Activated CD4-positive, alpha-beta T cell treated with anti-CD3 and anti-CD28 coated beads, Interleukin-2, amount 50 U/mL, for 16 hours (primary cell): ENCODE measurements at regions not wholly inside any gene's neighbourhood (a gene's known extent, or its start where the extent isn't known, plus 50 kb on each side); places are given as distances from the start of the nearest gene placed in this dataset.
A peak's percentile ranks its signal among the peaks of the same experiment; 100 is the strongest.

Source experiments
- DNase-seq: peaks from one replicate; pipeline ENCODE4 v3.0.0-alpha.2; 2020

GRCh38 chr11:13105237-13105844, 96.2 kb downstream of the RASSF10 start:
- no peak for DNase-seq

- no peak for DNase-seq
Observed at GRCh38 chr11:13107544-13108044, 98.5 kb downstream of the RASSF10 start.

- DNase-seq = no peak
Observed at GRCh38 chr11:13108416-13108815, 99.3 kb downstream of the RASSF10 start.

DNA sequence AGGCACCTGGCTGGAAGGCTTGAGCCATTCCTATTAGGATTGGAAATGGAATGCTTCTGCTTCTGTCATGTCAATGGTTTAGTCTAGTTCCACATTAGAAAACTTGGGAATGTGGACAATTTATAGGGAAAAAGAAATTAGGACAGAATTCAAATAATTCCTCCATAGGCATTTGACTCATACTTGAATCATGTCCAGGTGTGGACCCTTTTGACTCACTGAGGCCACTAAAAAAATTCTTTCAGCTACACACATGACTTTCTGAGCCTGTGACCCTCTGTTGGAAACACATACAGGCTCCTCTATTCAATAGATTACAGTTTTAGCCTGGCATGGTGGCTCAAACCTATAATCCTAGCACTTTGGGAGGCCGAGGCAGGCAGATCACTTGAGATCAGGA, 100.5 kb downstream of the RASSF10 start:
- DNase-seq = no peak

- DNase-seq = no peak
Observed at GRCh38 chr11:13110145-13110544, 101.0 kb downstream of the RASSF10 start.

- DNase-seq = peak; percentile 4
Observed at GRCh38 chr11:13110929-13111812, 102.1 kb downstream of the RASSF10 start.

GRCh38 chr11:13111813-13112130, 102.7 kb downstream of the RASSF10 start:
- peak; percentile 14 for DNase-seq

GRCh38 chr11:13114566-13115379, 105.7 kb downstream of the RASSF10 start:
- DNase-seq = no peak

DNA sequence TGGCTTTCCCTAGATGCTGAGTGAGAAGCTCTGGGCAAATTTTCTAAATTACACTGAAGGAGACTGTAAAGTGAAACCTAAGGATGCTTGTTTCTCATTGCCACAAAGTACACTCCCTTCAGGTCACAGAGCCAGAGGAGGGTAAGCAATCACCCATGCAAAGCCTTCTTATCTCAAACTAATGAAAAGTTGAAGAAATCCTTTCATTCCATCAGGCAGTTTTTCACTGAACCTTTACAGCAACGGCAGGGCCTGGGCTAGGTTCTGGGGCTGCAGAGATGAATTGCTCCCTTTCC, 106.2 kb downstream of the RASSF10 start:
- DNase-seq = no peak

GRCh38 chr11:13116491-13116890, 107.4 kb downstream of the RASSF10 start:
- DNase-seq = no peak

DNA sequence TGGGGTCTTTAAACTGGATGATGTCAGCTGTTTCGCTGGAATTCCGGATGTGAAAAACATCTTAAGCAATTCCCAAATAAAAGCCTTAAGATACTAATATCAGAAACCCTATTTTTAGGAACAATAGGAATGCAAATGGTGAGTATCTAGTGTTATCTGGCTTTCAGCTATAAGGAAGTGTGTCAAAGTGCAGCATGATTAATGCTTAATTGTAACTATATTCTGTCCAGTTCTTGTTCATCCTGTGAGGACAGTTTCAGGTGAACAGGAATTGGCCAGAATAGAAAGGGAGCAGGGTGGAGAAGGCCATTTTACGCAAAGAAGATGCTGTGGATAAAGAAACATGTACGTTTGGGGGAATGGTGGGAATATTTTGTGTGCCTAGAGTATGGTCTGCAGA, 108.2 kb downstream of the RASSF10 start:
- DNase-seq = no peak

DNA sequence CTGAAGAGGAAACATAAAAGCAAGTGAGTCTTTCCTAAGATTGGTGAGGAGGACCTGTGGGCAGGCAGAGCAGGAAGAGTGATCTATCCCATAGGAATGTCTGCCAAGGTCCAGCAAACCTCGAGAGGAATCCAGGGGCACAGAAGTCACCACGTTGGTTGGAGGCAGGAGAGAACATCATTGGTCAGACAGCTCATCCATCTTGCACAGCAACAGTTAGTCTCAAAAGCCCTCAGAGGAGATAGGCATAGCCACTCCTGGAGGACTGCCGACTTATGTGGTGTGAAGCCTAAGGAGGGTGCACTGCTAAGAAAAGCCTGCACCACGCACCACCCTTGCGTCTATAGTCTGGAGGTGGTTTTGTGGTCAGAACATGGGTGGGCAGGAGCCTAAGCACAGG, 109.1 kb downstream of the RASSF10 start:
- DNase-seq = no peak

GRCh38 chr11:13118650-13119049, 109.5 kb downstream of the RASSF10 start:
- no peak for DNase-seq

DNA sequence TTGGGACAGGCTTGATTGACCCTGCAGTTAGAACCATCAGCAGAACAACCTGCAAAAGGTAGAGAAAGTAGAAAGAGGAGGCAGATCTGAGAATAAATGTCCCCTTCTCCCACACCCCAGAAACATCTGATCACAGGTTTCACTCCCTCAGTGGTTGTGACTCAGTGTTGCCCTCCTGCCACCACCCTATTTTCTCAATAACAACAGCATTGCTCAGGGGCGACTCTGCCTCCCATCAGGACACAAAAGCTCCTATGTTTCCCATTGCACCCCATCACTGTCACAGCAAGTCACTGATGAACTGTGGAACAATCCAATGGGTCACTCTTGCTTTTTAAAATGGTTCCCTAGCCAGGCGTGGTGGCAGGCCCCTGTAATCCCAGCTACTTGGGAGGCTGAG, 110.2 kb downstream of the RASSF10 start:
- DNase-seq = no peak

- no peak for DNase-seq
Observed at GRCh38 chr11:13119941-13120520, 110.9 kb downstream of the RASSF10 start.

DNA sequence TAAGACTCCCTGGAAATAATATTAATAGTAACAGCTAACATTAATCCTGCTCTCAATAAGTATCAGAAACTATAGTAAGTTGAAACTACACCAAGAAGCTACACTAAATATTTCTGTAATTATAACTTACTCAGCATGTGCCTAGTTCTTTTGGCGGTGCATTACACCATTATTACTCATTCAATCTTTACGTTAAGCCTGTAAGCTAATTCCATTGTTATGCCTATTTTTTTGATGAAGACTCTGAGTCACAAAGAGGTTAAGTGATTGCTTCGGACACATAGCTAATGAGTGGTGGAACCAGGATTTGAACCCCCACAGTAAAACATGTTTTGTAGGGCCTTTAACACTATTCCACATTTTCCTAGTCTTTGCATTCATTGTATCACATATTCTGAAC, 111.6 kb downstream of the RASSF10 start:
- no peak for DNase-seq

- no peak for DNase-seq
Observed at GRCh38 chr11:13126430-13126829, 117.3 kb downstream of the RASSF10 start.

GRCh38 chr11:13127161-13127560, 118.0 kb downstream of the RASSF10 start:
- DNase-seq = no peak

- DNase-seq = no peak
Observed at GRCh38 chr11:13128354-13128753, 119.2 kb downstream of the RASSF10 start.

- DNase-seq = no peak
Observed at GRCh38 chr11:13134066-13134465, 125.0 kb downstream of the RASSF10 start.

DNA sequence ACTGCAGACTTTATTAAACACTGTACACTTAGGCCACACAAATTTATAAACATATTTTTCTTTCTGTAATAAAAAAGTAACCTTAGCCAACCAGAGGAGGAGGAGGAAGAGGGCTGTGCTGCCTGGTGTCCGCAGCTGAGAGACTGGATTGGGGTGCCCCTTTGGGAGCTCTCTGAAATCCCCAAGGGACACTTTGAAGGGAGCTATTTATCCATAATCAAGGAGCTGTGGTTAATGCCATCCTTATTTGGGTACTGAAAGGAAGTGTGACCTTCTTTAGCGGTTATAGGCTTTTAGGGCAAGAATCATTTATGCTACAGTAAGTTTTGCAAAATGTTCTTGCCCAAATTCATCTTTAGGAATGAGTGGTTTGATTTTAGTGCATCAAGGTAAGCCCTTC, 125.8 kb downstream of the RASSF10 start:
- DNase-seq = no peak

- no peak for DNase-seq
Observed at GRCh38 chr11:13135385-13136271, 126.5 kb downstream of the RASSF10 start.

- no peak for DNase-seq
Observed at GRCh38 chr11:13136272-13136596, 127.1 kb downstream of the RASSF10 start.
